Lower lobe of right lung (tissue), 2 donors: ENCODE measurements at regions not wholly inside any gene's neighbourhood (a gene's known extent, or its start where the extent isn't known, plus 50 kb on each side); places are given as distances from the start of the nearest gene placed in this dataset.

Source experiments
- ATAC-seq, 2 donors: fragments of 200-7000 bp; cut with Tn5 transposase; one replicate each; pipeline ENCODE4 v1.9.1; 2020 to 2022; ENCODE audit warnings: mild to moderate bottlenecking in 2 of 2, moderate library complexity in 2 of 2
- DNase-seq: peaks from one replicate; pipeline ENCODE4 v3.0.0-alpha.2; 2020
- H3K27ac ChIP-seq: fragments of 200-600 bp; one replicate; pipeline ENCODE4 v1.8.0; 2022
- H3K27me3 ChIP-seq: fragments of 200-600 bp; one replicate; pipeline ENCODE4 v1.8.0; 2022; ENCODE audit warnings: low read depth
- H3K36me3 ChIP-seq: fragments of 200-600 bp; one replicate; pipeline ENCODE4 v1.8.0; 2022; ENCODE audit warnings: mild to moderate bottlenecking
- H3K4me1 ChIP-seq: fragments of 200-600 bp; one replicate; pipeline ENCODE4 v1.8.0; 2022
- H3K4me3 ChIP-seq: fragments of 200-600 bp; one replicate; pipeline ENCODE4 v1.8.0; 2022; ENCODE audit warnings: mild to moderate bottlenecking
- H3K9me3 ChIP-seq: fragments of 200-600 bp; one replicate; pipeline ENCODE4 v1.8.0; 2022
- CTCF ChIP-seq: fragments of 200-600 bp; IDR thresholded peaks from one replicate; pipeline ENCODE4 v1.8.0; 2022; ENCODE audit warnings: antibody characterized with exemption, mild to moderate bottlenecking
- intact Hi-C: fragments of 100-400 bp; cut with DNase I; formaldehyde crosslinking; loops from one replicate; pipeline ENCODE4 v1.11.0; 2022
- donor health status: DM: no; HTN: yes; CAD: no; lungs with severe emphysema.

GRCh38 chr4:176500894-176501293 lies 181.1 kb downstream of the SPCS3 start:
- no peaks in the 10 kb centered on the region for H3K27me3 ChIP-seq
- H3K4me1 ChIP-seq: peaks cover 6% of the 10 kb centered on the region
- ATAC-seq (no peak), DNase-seq (no peak)
- no peak overlapping the region for H3K27ac ChIP-seq
- TF ChIP-seq CTCF: no peak
- H3K9me3 ChIP-seq: no peaks in the 10 kb centered on the region
- intact Hi-C loops: no loop called here
- no peaks in the 10 kb centered on the region for H3K36me3 ChIP-seq
- H3K4me3 ChIP-seq: no peak overlapping the region

- Histone ChIP-seq H3K4me3 (no peak overlapping the region), H3K27ac (no peak overlapping the region), H3K4me1 (no peaks in the 10 kb centered on the region), H3K27me3 (no peaks in the 10 kb centered on the region), H3K36me3 (no peaks in the 10 kb centered on the region), H3K9me3 (no peaks in the 10 kb centered on the region)
- TF ChIP-seq CTCF: no peak
- no peak for ATAC-seq
- DNase-seq: no peak
- intact Hi-C loops: no loop called here
Measured at GRCh38 chr4:176504118-176504517, 184.4 kb downstream of the SPCS3 start.

- intact Hi-C loops: no loop called here
- ATAC-seq (no peak), DNase-seq (no peak)
- Histone ChIP-seq H3K9me3 (no peaks in the 10 kb centered on the region), H3K4me1 (no peaks in the 10 kb centered on the region), H3K27me3 (no peaks in the 10 kb centered on the region), H3K36me3 (no peaks in the 10 kb centered on the region), H3K4me3 (no peak overlapping the region), H3K27ac (no peak overlapping the region)
- no peak for TF ChIP-seq CTCF
Measured at GRCh38 chr4:176507845-176508533, 188.2 kb downstream of the SPCS3 start.

- H3K27me3 ChIP-seq: no peaks in the 10 kb centered on the region
- H3K4me1 ChIP-seq: no peaks in the 10 kb centered on the region
- no peak for ATAC-seq
- no peaks in the 10 kb centered on the region for H3K9me3 ChIP-seq
- no peak for DNase-seq
- no peaks in the 10 kb centered on the region for H3K36me3 ChIP-seq
- intact Hi-C loops: no loop called here
- no peak overlapping the region for H3K4me3 ChIP-seq
- no peak overlapping the region for H3K27ac ChIP-seq
- no peak for TF ChIP-seq CTCF
Measured at GRCh38 chr4:176508780-176509331, 189.1 kb downstream of the SPCS3 start.

- DNase-seq (no peak), ATAC-seq (no peak)
- no peaks in the 10 kb centered on the region for H3K4me1 ChIP-seq
- no peaks in the 10 kb centered on the region for H3K9me3 ChIP-seq
- no peak overlapping the region for H3K27ac ChIP-seq
- H3K27me3 ChIP-seq: no peaks in the 10 kb centered on the region
- no peak for TF ChIP-seq CTCF
- intact Hi-C loops: no loop called here
- no peaks in the 10 kb centered on the region for H3K36me3 ChIP-seq
- H3K4me3 ChIP-seq: no peak overlapping the region
Measured at GRCh38 chr4:176525576-176525975, 205.8 kb downstream of the SPCS3 start.
